ENCODE measurements at regions not wholly inside any gene's neighbourhood (a gene's known extent, or its start where the extent isn't known, plus 50 kb on each side); places are given as distances from the start of the nearest gene placed in this dataset.
"Not testable (repeated sequence)": the region's sequence is repeated elsewhere in the genome, so short reads cannot be mapped to it uniquely, and the experiment has no call there.

GRCh38 chr10:130339911-130340310, 203.7 kb downstream of the GLRX3 start:
- Mint-ChIP-seq H3K4me1 (no peaks in the 10 kb centered on the region), H3K4me3 (no peak overlapping the region), H3K9me3 (peaks cover 0 to 5% (median 0%) of the 10 kb centered on the region in 7 donors), H3K27ac (no peak overlapping the region), H3K36me3 (no peaks in the 10 kb centered on the region), H3K27me3 (peaks cover 0 to 17% (median 9%) of the 10 kb centered on the region in 3 donors)
- no peak for ATAC-seq (ENCODE audit: low read depth in 2 of 2)
- DNase-seq: no peak

GRCh38 chr10:130340816-130341215, 204.6 kb downstream of the GLRX3 start:
- ATAC-seq (ENCODE audit: low read depth in 2 of 2): no peak
- H3K27ac Mint-ChIP-seq: no peak overlapping the region
- peaks cover 0 to 17% (median 9%) of the 10 kb centered on the region in 3 donors for H3K27me3 Mint-ChIP-seq

GRCh38 chr10:130341356-130341755, 205.2 kb downstream of the GLRX3 start:
- DNase-seq: no peak
- no peak for ATAC-seq (ENCODE audit: low read depth in 2 of 2)
- Mint-ChIP-seq H3K4me1 (no peaks in the 10 kb centered on the region), H3K4me3 (no peak overlapping the region), H3K27me3 (peaks cover 0 to 17% (median 9%) of the 10 kb centered on the region in 3 donors), H3K36me3 (no peaks in the 10 kb centered on the region), H3K9me3 (peaks cover 0 to 5% (median 0%) of the 10 kb centered on the region in 7 donors), H3K27ac (no peak overlapping the region)

More at GRCh38 chr10:130340816-130341215, 204.6 kb downstream of the GLRX3 start:
- Mint-ChIP-seq H3K36me3 (no peaks in the 10 kb centered on the region), H3K4me1 (no peaks in the 10 kb centered on the region), H3K9me3 (peaks cover 0 to 5% (median 0%) of the 10 kb centered on the region in 7 donors), H3K4me3 (peak overlapping the region in 1 of 8 donors; percentile 67)
- no peak for DNase-seq

GRCh38 chr10:130345728-130346127, 209.5 kb downstream of the GLRX3 start:
- Mint-ChIP-seq H3K27me3 (peaks cover 0 to 7% (median 0%) of the 10 kb centered on the region in 3 donors), H3K4me3 (no peak overlapping the region), H3K27ac (no peak overlapping the region), H3K4me1 (no peaks in the 10 kb centered on the region), H3K9me3 (peaks cover 1 to 18% (median 4%) of the 10 kb centered on the region in 7 donors), H3K36me3 (no peaks in the 10 kb centered on the region)
- DNase-seq: no peak
- ATAC-seq (ENCODE audit: low read depth in 2 of 2): no peak

- no peak for ATAC-seq (ENCODE audit: low read depth in 2 of 2)
- H3K4me3 Mint-ChIP-seq: no peak overlapping the region
- H3K27ac Mint-ChIP-seq: no peak overlapping the region
These were observed 214.8 kb downstream of the GLRX3 start for GRCh38 chr10:130350996-130351395.

GRCh38 chr10:130351466-130352290, 215.5 kb downstream of the GLRX3 start:
- no peaks in the 10 kb centered on the region for H3K36me3 Mint-ChIP-seq
- ATAC-seq (ENCODE audit: low read depth in 2 of 2) (no peak), DNase-seq (no peak)
- no peaks in the 10 kb centered on the region for H3K4me1 Mint-ChIP-seq
- no peak overlapping the region for H3K4me3 Mint-ChIP-seq
- H3K27me3 Mint-ChIP-seq: no peaks in the 10 kb centered on the region
- H3K9me3 Mint-ChIP-seq: peaks cover 1 to 18% (median 4%) of the 10 kb centered on the region in 7 donors
- no peak overlapping the region for H3K27ac Mint-ChIP-seq

More at GRCh38 chr10:130350996-130351395, 214.8 kb downstream of the GLRX3 start:
- Mint-ChIP-seq H3K36me3 (no peaks in the 10 kb centered on the region), H3K4me1 (no peaks in the 10 kb centered on the region), H3K27me3 (no peaks in the 10 kb centered on the region), H3K9me3 (peaks cover 1 to 18% (median 5%) of the 10 kb centered on the region in 7 donors)
- DNase-seq: no peak

GRCh38 chr10:130352291-130352645, 216.1 kb downstream of the GLRX3 start:
- H3K4me3 Mint-ChIP-seq: no peak overlapping the region
- peaks cover 1 to 18% (median 4%) of the 10 kb centered on the region in 7 donors for H3K9me3 Mint-ChIP-seq
- no peaks in the 10 kb centered on the region for H3K4me1 Mint-ChIP-seq
- no peaks in the 10 kb centered on the region for H3K36me3 Mint-ChIP-seq
- ATAC-seq (ENCODE audit: low read depth in 2 of 2) (no peak), DNase-seq (no peak)
- H3K27ac Mint-ChIP-seq: no peak overlapping the region
- no peaks in the 10 kb centered on the region for H3K27me3 Mint-ChIP-seq

- Mint-ChIP-seq H3K36me3 (no peaks in the 10 kb centered on the region), H3K4me1 (no peaks in the 10 kb centered on the region), H3K27me3 (no peaks in the 10 kb centered on the region), H3K27ac (no peak overlapping the region), H3K9me3 (peaks cover 0 to 6% (median 2%) of the 10 kb centered on the region in 7 donors), H3K4me3 (no peak overlapping the region)
- ATAC-seq (ENCODE audit: low read depth in 2 of 2) (no peak), DNase-seq (no peak)
These were observed 217.9 kb downstream of the GLRX3 start for GRCh38 chr10:130353928-130354572.

GRCh38 chr10:130354573-130354954, 218.4 kb downstream of the GLRX3 start:
- H3K4me1 Mint-ChIP-seq: no peaks in the 10 kb centered on the region
- ATAC-seq (ENCODE audit: low read depth in 2 of 2) (no peak), DNase-seq (no peak)
- no peaks in the 10 kb centered on the region for H3K36me3 Mint-ChIP-seq
- H3K9me3 Mint-ChIP-seq: peaks cover 0 to 9% (median 2%) of the 10 kb centered on the region in 7 donors
- no peak overlapping the region for H3K27ac Mint-ChIP-seq
- no peaks in the 10 kb centered on the region for H3K27me3 Mint-ChIP-seq
- H3K4me3 Mint-ChIP-seq: no peak overlapping the region

- Mint-ChIP-seq H3K9me3 (peaks cover 0 to 10% (median 0%) of the 10 kb centered on the region in 7 donors), H3K4me1 (no peaks in the 10 kb centered on the region), H3K36me3 (no peaks in the 10 kb centered on the region), H3K27me3 (no peaks in the 10 kb centered on the region), H3K4me3 (no peak overlapping the region), H3K27ac (no peak overlapping the region)
- ATAC-seq (ENCODE audit: low read depth in 2 of 2) (no peak), DNase-seq (no peak)
These were observed 219.0 kb downstream of the GLRX3 start for GRCh38 chr10:130354976-130355795.

GRCh38 chr10:130356429-130356828, 220.2 kb downstream of the GLRX3 start:
- H3K9me3 Mint-ChIP-seq; H3K27ac Mint-ChIP-seq; H3K27me3 Mint-ChIP-seq; H3K36me3 Mint-ChIP-seq; H3K4me1 Mint-ChIP-seq; H3K4me3 Mint-ChIP-seq; DNase-seq; ATAC-seq (ENCODE audit: low read depth in 2 of 2): not testable (repeated sequence)

- Mint-ChIP-seq H3K27ac (no peak overlapping the region), H3K4me1 (no peaks in the 10 kb centered on the region), H3K4me3 (no peak overlapping the region), H3K36me3 (no peaks in the 10 kb centered on the region), H3K27me3 (peaks cover 0 to 8% (median 0%) of the 10 kb centered on the region in 3 donors), H3K9me3 (peaks cover 0 to 10% (median 0%) of the 10 kb centered on the region in 7 donors)
- no peak for DNase-seq
- no peak for ATAC-seq (ENCODE audit: low read depth in 2 of 2)
These were observed 221.0 kb downstream of the GLRX3 start for GRCh38 chr10:130357226-130357625.

GRCh38 chr10:130357951-130358350, 221.8 kb downstream of the GLRX3 start:
- Mint-ChIP-seq H3K4me1 (no peaks in the 10 kb centered on the region), H3K9me3 (peaks cover 0 to 10% (median 0%) of the 10 kb centered on the region in 7 donors), H3K27ac (no peak overlapping the region), H3K4me3 (no peak overlapping the region), H3K36me3 (no peaks in the 10 kb centered on the region), H3K27me3 (peaks cover 0 to 13% (median 0%) of the 10 kb centered on the region in 3 donors)
- no peak for DNase-seq
- ATAC-seq (ENCODE audit: low read depth in 2 of 2): no peak
